SK-N-SH (cell line): ENCODE measurements at regions not wholly inside any gene's neighbourhood (a gene's known extent, or its start where the extent isn't known, plus 50 kb on each side); places are given as distances from the start of the nearest gene placed in this dataset.

Experiments used
- CTCF ChIA-PET: fragments of 300-600, 350-600 bp; formaldehyde crosslinking; extraction: SDS; loops from one replicate; lab custom pipeline; 2021; lab: Yijun Ruan, JAX
- POLR2A ChIA-PET: fragments of 350-600 bp; sonication (Branson Sonifier 250); formaldehyde crosslinking; extraction: SDS; loops from one replicate; lab custom pipeline; 2020; ENCODE audit warnings: antibody characterized with exemption, inconsistent platforms; lab: Yijun Ruan, JAX
- DNase-seq: peaks from one replicate; pipeline ENCODE4 v3.0.0; 2012
- H2AFZ ChIP-seq: fragments of 200-600 bp; sonication (generic); 2 replicates; pipeline ENCODE4 v1.8.1; 2016; ENCODE audit warnings: antibody characterized with exemption, mild to moderate bottlenecking, low read depth
- H3F3A ChIP-seq: fragments of 200-600 bp; sonication (generic); replicated peaks from 2 replicates; pipeline ENCODE3; 2016; ENCODE audit warnings: antibody characterized with exemption, mild to moderate bottlenecking; ENCODE audit not compliant: insufficient read depth
- H3K27ac ChIP-seq, 2 experiments: fragments of 200-500 bp in 1 of 2; fragments of 200-600 bp in 1 of 2; sonication (Bioruptor generic) in 1 of 2; sonication (generic), shearing (Covaris generic) in 1 of 2; 2 replicates each; pipeline versions ENCODE4 v1.5.1 to v1.6.1; 2014 to 2016; ENCODE audit warnings: low read depth in 2 of 2, inconsistent platforms in 1 of 2, low read length in 1 of 2, mild to moderate bottlenecking in 1 of 2, mixed read lengths in 1 of 2
- H3K27me3 ChIP-seq: fragments of 200-600 bp; sonication (generic), shearing (Covaris generic); 2 replicates; pipeline ENCODE4 v1.6.1; 2016; ENCODE audit warnings: mixed run types; ENCODE audit not compliant: insufficient read depth
- H3K36me3 ChIP-seq, 2 experiments: fragments of 200-500 bp in 1 of 2; fragments of 200-600 bp in 1 of 2; sonication (Bioruptor generic) in 1 of 2; sonication (generic) in 1 of 2; replicated peaks in 1 of 2; 2 replicates each; pipeline versions ENCODE3 to v1.5.1; 2014 to 2016; ENCODE audit warnings: low read length in 1 of 2, mild to moderate bottlenecking in 1 of 2; ENCODE audit not compliant: insufficient read depth in 2 of 2, control insufficient read depth in 1 of 2
- H3K4me1 ChIP-seq, 2 experiments: fragments of 200-500 bp in 1 of 2; fragments of 200-600 bp in 1 of 2; sonication (Bioruptor generic) in 1 of 2; sonication (generic), shearing (Covaris generic) in 1 of 2; 2 replicates each; pipeline versions ENCODE4 v1.5.1 to v1.6.1; 2014 to 2016; ENCODE audit warnings: low read depth in 1 of 2, low read length in 1 of 2, mixed run types in 1 of 2; ENCODE audit not compliant: insufficient read depth in 2 of 2, control insufficient read depth in 1 of 2
- H3K4me2 ChIP-seq: fragments of 200-600 bp; sonication (generic), shearing (Covaris generic); 2 replicates; pipeline ENCODE4 v1.6.1; 2017; ENCODE audit warnings: mixed run types
- H3K4me3 ChIP-seq, 2 experiments: fragments of 200-500 bp in 1 of 2; fragments of 200-600 bp in 1 of 2; sonication (Bioruptor generic) in 1 of 2; sonication (generic), shearing (Covaris generic) in 1 of 2; 2 replicates each; pipeline versions ENCODE4 v1.5.1 to v1.8.1; 2014 to 2016; ENCODE audit warnings: low read depth in 2 of 2, inconsistent platforms in 1 of 2, low read length in 1 of 2, mild to moderate bottlenecking in 1 of 2, mixed read lengths in 1 of 2, moderate library complexity in 1 of 2
- H3K79me2 ChIP-seq: fragments of 200-600 bp; sonication (generic); 2 replicates; pipeline ENCODE4 v1.8.1; 2017; ENCODE audit warnings: mild to moderate bottlenecking; ENCODE audit not compliant: insufficient read depth
- H3K9ac ChIP-seq: fragments of 200-600 bp; sonication (generic); 2 replicates; pipeline ENCODE4 v1.6.1; 2017; ENCODE audit warnings: mixed run types
- H3K9me2 ChIP-seq: fragments of 200-600 bp; sonication (generic); 2 replicates; pipeline ENCODE4 v1.6.1; 2017; ENCODE audit warnings: mixed run types
- H3K9me3 ChIP-seq: fragments of 200-600 bp; sonication (generic); 2 replicates; pipeline ENCODE4 v1.6.1; 2017; ENCODE audit warnings: mixed run types, mild to moderate bottlenecking, moderate library complexity
- H4K20me1 ChIP-seq: fragments of 200-600 bp; sonication (generic); 2 replicates; pipeline ENCODE4 v1.6.1; 2017; ENCODE audit warnings: mild to moderate bottlenecking, mixed run types; ENCODE audit not compliant: insufficient read depth
- CHD2 ChIP-seq: fragments of 150-350 bp; IDR thresholded peaks from 2 replicates; pipeline ENCODE4 v1.6.1; 2018; ENCODE audit warnings: low read length; ENCODE audit not compliant: partially characterized antibody
- EP300 ChIP-seq, 2 experiments: IDR thresholded peaks; 2 replicates each; pipeline versions ENCODE4 v1.4.0 to v1.6.1; 2012; ENCODE audit warnings: borderline replicate concordance in 1 of 2, low read depth in 1 of 2, low read length in 1 of 2
- FOSL2 ChIP-seq: IDR thresholded peaks from 2 replicates; pipeline ENCODE4 v1.4.0; 2012; ENCODE audit warnings: low read depth, mild to moderate bottlenecking, moderate library complexity, borderline replicate concordance
- FOXJ3 ChIP-seq: sonication (generic); formaldehyde crosslinking; IDR thresholded peaks from 2 replicates; pipeline ENCODE4 v1.5.1; 2020; ENCODE audit warnings: mild to moderate bottlenecking, missing genetic modification reagents
- GABPA ChIP-seq: IDR thresholded peaks from 2 replicates; pipeline ENCODE4 v1.4.0; 2012; ENCODE audit warnings: low read depth, mild to moderate bottlenecking
- GATA2 ChIP-seq: sonication (generic); formaldehyde crosslinking; IDR thresholded peaks from 2 replicates; pipeline ENCODE4 v1.5.0; 2020; ENCODE audit warnings: mild to moderate bottlenecking, missing genetic modification reagents
- MEF2A ChIP-seq: IDR thresholded peaks from 2 replicates; pipeline ENCODE4 v1.4.0; 2012; ENCODE audit warnings: low read depth, borderline replicate concordance
- NRF1 ChIP-seq: IDR thresholded peaks from 2 replicates; pipeline ENCODE4 v1.6.1; 2012; ENCODE audit warnings: low read depth, mild to moderate bottlenecking, low read length
- RFX5 ChIP-seq: IDR thresholded peaks from 2 replicates; pipeline ENCODE4 v1.6.1; 2012; ENCODE audit warnings: mild to moderate bottlenecking, improper control_type of control experiment, low read length
- SIN3A ChIP-seq: IDR thresholded peaks from 2 replicates; pipeline ENCODE4 v1.6.1; 2012; ENCODE audit warnings: low read depth, mild to moderate bottlenecking, low read length, moderate library complexity, borderline replicate concordance
- YY1 ChIP-seq: IDR thresholded peaks from 2 replicates; pipeline ENCODE4 v1.4.0; 2012; ENCODE audit warnings: low read depth, mild to moderate bottlenecking
- WGBS: methylation state at CpG from one replicate; pipeline ENCODE4 v1.1.6; 2017; ENCODE audit warnings: low lambda C conversion rate; 5-methylcytosine and 5-hydroxymethylcytosine counted together
- TF ChIP-seq, protein P1 (sequence below): IDR thresholded peaks from 2 replicates; pipeline ENCODE4; 2012
- TF ChIP-seq, protein P2 (sequence below): fragments of 150-350 bp; IDR thresholded peaks from 2 replicates; pipeline ENCODE4 v1.6.1; 2016; ENCODE audit warnings: mild to moderate bottlenecking, low read depth, low read length

DNA sequence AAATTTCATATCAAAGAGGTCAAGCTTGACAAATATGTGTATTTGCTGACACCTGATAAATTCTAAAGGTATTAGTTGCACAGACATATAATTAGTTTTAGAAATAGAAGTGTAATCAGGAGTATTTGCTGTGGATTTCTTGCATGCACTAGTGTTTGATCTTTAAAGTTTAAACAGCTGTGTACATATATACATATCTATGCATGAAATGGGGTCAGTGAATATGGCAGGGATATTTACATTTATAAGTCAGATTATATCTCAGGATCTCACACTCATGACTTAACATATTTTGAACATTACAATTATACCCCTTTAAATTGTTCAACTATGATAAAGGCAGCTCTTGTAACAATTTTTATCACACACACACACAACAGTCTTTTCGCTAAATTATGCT, 547.4 kb upstream of the ACTRT1 start:
- Histone ChIP-seq H3K4me2 (no peak overlapping the region), H3K27me3 (no peaks in the 10 kb centered on the region), H3K79me2 (no peaks in the 10 kb centered on the region), H3F3A (no peaks in the 10 kb centered on the region), H3K4me3 (no peak overlapping the region), H3K36me3 (no peaks in the 10 kb centered on the region), H3K9me3 (no peaks in the 10 kb centered on the region), H4K20me1 (no peaks in the 10 kb centered on the region), H3K27ac (no peak overlapping the region), H3K9ac (no peak overlapping the region), H3K4me1 (no peaks in the 10 kb centered on the region), H2AFZ (no peak overlapping the region), H3K9me2 (no peaks in the 10 kb centered on the region)
- no peak for DNase-seq
- CTCF ChIA-PET = no interaction called here
- TF ChIP-seq EP300 (IDR thresholded peaks at IDR 0.05; ENCODE audit: borderline replicate concordance in 1 of 2, low read depth in 1 of 2, low read length in 1 of 2) (no peak), RFX5 (no peak), MEF2A (no peak), FOXJ3 (CRISPR knock-in tag) (no peak)
- TF ChIP-seq, protein P1, sequence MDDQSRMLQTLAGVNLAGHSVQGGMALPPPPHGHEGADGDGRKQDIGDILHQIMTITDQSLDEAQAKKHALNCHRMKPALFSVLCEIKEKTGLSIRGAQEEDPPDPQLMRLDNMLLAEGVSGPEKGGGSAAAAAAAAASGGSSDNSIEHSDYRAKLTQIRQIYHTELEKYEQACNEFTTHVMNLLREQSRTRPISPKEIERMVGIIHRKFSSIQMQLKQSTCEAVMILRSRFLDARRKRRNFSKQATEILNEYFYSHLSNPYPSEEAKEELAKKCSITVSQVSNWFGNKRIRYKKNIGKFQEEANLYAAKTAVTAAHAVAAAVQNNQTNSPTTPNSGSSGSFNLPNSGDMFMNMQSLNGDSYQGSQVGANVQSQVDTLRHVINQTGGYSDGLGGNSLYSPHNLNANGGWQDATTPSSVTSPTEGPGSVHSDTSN = no peak
- 4% methylated on average over 1 of the region's 1 CpG for WGBS
- POLR2A ChIA-PET = no interaction called here

DNA sequence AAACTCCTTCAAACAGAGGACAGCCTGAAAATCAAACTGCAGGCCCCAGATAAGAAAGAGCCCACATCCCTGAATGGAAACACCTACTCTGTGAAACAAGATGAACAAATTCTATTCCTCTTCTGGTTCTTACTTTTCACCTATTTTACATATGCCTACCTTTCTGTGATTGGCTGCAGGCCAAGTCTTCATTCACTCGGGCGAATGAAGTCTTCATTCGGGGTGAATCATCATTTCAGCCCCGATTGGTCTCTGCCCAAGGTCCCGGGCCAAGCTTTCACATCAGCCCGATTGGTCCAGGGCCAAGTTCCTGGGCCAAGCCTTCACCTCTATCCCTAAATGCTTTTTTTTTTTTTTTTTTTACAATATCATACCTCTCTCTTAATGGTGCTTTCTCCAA, 529.8 kb upstream of the ACTRT1 start:
- POLR2A ChIA-PET = no interaction called here
- TF ChIP-seq SIN3A (no peak), NRF1 (no peak), CHD2 (no peak), GATA2 (no peak), YY1 (no peak), GABPA (no peak), MEF2A (no peak), FOSL2 (no peak)
- TF ChIP-seq, protein P2, sequence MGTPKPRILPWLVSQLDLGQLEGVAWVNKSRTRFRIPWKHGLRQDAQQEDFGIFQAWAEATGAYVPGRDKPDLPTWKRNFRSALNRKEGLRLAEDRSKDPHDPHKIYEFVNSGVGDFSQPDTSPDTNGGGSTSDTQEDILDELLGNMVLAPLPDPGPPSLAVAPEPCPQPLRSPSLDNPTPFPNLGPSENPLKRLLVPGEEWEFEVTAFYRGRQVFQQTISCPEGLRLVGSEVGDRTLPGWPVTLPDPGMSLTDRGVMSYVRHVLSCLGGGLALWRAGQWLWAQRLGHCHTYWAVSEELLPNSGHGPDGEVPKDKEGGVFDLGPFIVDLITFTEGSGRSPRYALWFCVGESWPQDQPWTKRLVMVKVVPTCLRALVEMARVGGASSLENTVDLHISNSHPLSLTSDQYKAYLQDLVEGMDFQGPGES = no peak
- TF ChIP-seq, protein P1 = no peak
- H3K4me3 ChIP-seq = no peak overlapping the region
- H3K79me2 ChIP-seq = no peaks in the 10 kb centered on the region
- no peaks in the 10 kb centered on the region for H3K4me1 ChIP-seq
- no peaks in the 10 kb centered on the region for H3K36me3 ChIP-seq
- no peaks in the 10 kb centered on the region for H3K9me2 ChIP-seq
- H3F3A ChIP-seq = no peaks in the 10 kb centered on the region
- no peak overlapping the region for H2AFZ ChIP-seq
- no peaks in the 10 kb centered on the region for H4K20me1 ChIP-seq
- H3K4me2 ChIP-seq = no peak overlapping the region
- no peak overlapping the region for H3K9ac ChIP-seq
- H3K9me3 ChIP-seq = no peaks in the 10 kb centered on the region
- H3K27me3 ChIP-seq = no peaks in the 10 kb centered on the region
- 11% methylated on average over 6 of the region's 6 CpGs for WGBS
- H3K27ac ChIP-seq = no peak overlapping the region
- no peak for DNase-seq
- CTCF ChIA-PET = no interaction called here
